Testis (tissue), 2 donors: ENCODE measurements at regions not wholly inside any gene's neighbourhood (a gene's known extent, or its start where the extent isn't known, plus 50 kb on each side); places are given as distances from the start of the nearest gene placed in this dataset.
A peak's percentile ranks its signal among the peaks of the same experiment; 100 is the strongest.

Experiments used
- DNase-seq: peaks from one replicate; pipeline ENCODE4 v3.0.0-alpha.2; 2019
- H3K27ac ChIP-seq, 2 donors: fragments of 200-600 bp; sonication (generic); one replicate each; pipeline ENCODE4 v1.5.1; 2019
- H3K27me3 ChIP-seq: fragments of 200-600 bp; sonication (generic); one replicate; pipeline ENCODE4 v1.5.1; 2019
- H3K36me3 ChIP-seq: fragments of 200-600 bp; sonication (generic); one replicate; pipeline ENCODE4 v1.5.1; 2017; ENCODE audit warnings: low read depth; ENCODE audit errors: missing control alignments
- H3K4me1 ChIP-seq: fragments of 200-600 bp; sonication (generic); one replicate; pipeline ENCODE4 v1.5.1; 2019
- H3K4me3 ChIP-seq, 2 donors: fragments of 200-600 bp; sonication (generic); one replicate each; pipeline ENCODE4 v1.5.1; 2017 to 2019
- H3K9me3 ChIP-seq: fragments of 200-600 bp; sonication (generic); one replicate; pipeline ENCODE4 v1.5.1; 2017
- POLR2A ChIP-seq: fragments of 450-650 bp; IDR thresholded peaks from one replicate; pipeline ENCODE4 v1.6.1; 2017; ENCODE audit warnings: antibody characterized with exemption, mild to moderate bottlenecking, moderate library complexity
- WGBS, 2 donors: methylation state at CpG; one replicate each; pipeline ENCODE4 v1.1.5; 2018; 5-methylcytosine and 5-hydroxymethylcytosine counted together
- intact Hi-C: fragments of 100-400 bp; cut with DNase I; formaldehyde crosslinking; loops from one replicate; pipeline ENCODE4 v1.15.1; 2023; ENCODE audit warnings: low total_unique reads
- TF ChIP-seq, protein P1 (sequence below), 3 experiments: fragments of 450-650 bp in 2 of 3; fragments of 200-600 bp in 1 of 3; sonication (generic) in 1 of 3; IDR thresholded peaks; one replicate each; pipeline ENCODE4 v1.5.1; 2016 to 2019; ENCODE audit warnings: antibody characterized with exemption in 3 of 3, mild to moderate bottlenecking in 2 of 3, moderate library complexity in 1 of 3

DNA sequence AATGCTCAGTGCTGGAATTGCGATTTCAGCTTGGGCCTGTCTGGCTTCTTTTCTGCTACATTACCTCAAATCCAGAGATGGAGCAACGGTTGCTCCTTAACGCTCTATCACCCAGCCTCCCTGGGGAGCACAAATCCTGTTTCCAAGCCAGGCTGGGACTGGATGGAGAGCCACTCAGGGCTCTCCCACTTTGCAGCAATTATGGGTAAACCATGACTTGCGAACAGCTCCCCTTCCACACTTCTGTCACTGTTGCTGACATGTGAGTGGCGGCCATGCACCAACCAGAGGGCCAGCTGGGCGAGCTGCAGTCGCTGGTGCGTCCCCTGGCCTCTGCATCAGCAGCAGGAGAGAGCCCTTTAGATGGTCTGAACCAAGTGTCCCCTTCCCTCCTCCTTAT, 65.1 kb upstream of the RAB4A start:
- WGBS, 2 donors: 89% methylated on average over 8 of the region's 8 CpGs
- Histone ChIP-seq H3K9me3 (no peaks in the 10 kb centered on the region), H3K36me3 (no peaks in the 10 kb centered on the region), H3K4me1 (peaks cover 30% of the 10 kb centered on the region), H3K27me3 (no peaks in the 10 kb centered on the region), H3K4me3 (no peak overlapping the region), H3K27ac (no peak overlapping the region)
- no peak for DNase-seq
- intact Hi-C loops: no loop called here
- TF ChIP-seq, protein P1, sequence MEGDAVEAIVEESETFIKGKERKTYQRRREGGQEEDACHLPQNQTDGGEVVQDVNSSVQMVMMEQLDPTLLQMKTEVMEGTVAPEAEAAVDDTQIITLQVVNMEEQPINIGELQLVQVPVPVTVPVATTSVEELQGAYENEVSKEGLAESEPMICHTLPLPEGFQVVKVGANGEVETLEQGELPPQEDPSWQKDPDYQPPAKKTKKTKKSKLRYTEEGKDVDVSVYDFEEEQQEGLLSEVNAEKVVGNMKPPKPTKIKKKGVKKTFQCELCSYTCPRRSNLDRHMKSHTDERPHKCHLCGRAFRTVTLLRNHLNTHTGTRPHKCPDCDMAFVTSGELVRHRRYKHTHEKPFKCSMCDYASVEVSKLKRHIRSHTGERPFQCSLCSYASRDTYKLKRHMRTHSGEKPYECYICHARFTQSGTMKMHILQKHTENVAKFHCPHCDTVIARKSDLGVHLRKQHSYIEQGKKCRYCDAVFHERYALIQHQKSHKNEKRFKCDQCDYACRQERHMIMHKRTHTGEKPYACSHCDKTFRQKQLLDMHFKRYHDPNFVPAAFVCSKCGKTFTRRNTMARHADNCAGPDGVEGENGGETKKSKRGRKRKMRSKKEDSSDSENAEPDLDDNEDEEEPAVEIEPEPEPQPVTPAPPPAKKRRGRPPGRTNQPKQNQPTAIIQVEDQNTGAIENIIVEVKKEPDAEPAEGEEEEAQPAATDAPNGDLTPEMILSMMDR (IDR thresholded peaks at IDR 0.05): no peak
- TF ChIP-seq POLR2A: no peak

DNA sequence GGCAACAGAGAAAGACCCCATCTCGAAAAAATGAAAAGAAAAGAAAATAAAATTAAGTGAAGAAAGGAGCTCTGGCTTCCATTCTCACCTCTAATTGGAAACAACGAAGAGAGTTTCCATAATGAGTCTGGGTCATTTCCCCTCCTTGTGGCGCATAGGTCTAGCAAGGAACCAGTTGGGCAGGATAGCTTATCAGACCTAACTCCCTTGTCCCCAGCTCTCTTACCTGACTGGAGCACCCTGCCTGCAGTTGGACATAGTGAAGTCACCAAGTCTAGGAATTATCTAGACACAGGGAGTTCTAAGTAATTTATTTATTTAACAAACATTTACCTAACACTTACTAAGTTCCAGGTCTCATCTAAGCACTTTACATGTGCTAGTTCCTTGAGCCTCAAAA, 63.0 kb upstream of the RAB4A start:
- no peaks in the 10 kb centered on the region for H3K36me3 ChIP-seq
- no peak overlapping the region for H3K27ac ChIP-seq
- H3K27me3 ChIP-seq: no peaks in the 10 kb centered on the region
- H3K4me1 ChIP-seq: peaks cover 30% of the 10 kb centered on the region
- intact Hi-C loops: no loop called here
- WGBS, 2 donors: 92 to 93% methylated on average over 3 of the region's 3 CpGs
- H3K4me3 ChIP-seq: no peak overlapping the region
- H3K9me3 ChIP-seq: no peaks in the 10 kb centered on the region
- no peak for TF ChIP-seq POLR2A
- DNase-seq: no peak

DNA sequence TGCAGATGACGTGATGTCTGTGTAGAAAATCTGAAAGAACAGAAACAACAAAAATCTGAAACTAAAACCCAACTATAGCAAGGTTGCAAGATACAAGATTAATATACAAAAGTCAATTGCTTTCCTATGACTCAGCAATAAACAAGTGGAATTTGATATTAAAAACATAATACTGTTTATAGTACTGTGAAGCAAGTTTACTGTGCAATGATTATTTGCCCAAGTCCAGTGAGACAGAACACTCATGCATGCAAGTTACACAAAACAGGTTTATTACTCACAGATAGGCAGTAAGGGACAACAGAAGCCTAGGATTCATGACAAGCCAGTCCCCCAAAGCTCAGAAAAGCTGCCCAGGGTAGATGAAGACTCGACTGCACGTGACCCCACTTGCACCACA, 62.4 kb upstream of the RAB4A start:
- DNase-seq: no peak
- WGBS, 2 donors: 49% methylated on average over 3 of the region's 3 CpGs

DNA sequence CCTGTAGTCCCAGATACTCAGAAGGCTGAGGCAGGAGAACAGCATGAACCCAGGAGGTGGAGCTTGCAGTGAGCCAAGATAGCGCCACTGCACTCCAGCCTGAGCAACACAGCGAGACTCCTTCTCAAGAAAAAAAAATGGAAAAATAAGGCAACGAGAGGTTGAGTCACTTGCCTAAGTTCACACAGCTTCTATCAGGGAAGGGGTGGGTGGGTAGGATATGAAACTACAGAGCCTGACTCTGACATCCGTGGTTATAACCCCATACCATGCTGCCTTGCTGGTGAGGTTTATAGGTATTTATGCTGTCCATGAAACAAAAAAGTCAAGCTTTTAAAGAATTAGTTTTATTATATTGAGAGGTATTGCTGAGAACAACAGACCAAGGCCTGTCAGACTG, 61.5 kb upstream of the RAB4A start:
- Histone ChIP-seq H3K4me3 (no peak overlapping the region), H3K27me3 (no peaks in the 10 kb centered on the region), H3K4me1 (peaks cover 30% of the 10 kb centered on the region), H3K9me3 (no peaks in the 10 kb centered on the region), H3K36me3 (no peaks in the 10 kb centered on the region), H3K27ac (peak overlapping the region in 1 of 2 donors; percentile 53)
- no peak for TF ChIP-seq POLR2A
- TF ChIP-seq, protein P1 (IDR thresholded peaks at IDR 0.05): no peak
- 63 to 66% methylated on average over 4 of the region's 4 CpGs for WGBS, 2 donors
- DNase-seq: no peak
- intact Hi-C loops: no loop called here

More for the DNA sequence above, 62.4 kb upstream of the RAB4A start:
- Histone ChIP-seq H3K9me3 (no peaks in the 10 kb centered on the region), H3K27me3 (no peaks in the 10 kb centered on the region), H3K27ac (peak overlapping the region in 1 of 2 donors; percentile 53), H3K4me1 (peaks cover 30% of the 10 kb centered on the region), H3K36me3 (no peaks in the 10 kb centered on the region), H3K4me3 (no peak overlapping the region)
- intact Hi-C loops: no loop called here
- TF ChIP-seq, protein P1 (IDR thresholded peaks at IDR 0.05): no peak
- no peak for TF ChIP-seq POLR2A

DNA sequence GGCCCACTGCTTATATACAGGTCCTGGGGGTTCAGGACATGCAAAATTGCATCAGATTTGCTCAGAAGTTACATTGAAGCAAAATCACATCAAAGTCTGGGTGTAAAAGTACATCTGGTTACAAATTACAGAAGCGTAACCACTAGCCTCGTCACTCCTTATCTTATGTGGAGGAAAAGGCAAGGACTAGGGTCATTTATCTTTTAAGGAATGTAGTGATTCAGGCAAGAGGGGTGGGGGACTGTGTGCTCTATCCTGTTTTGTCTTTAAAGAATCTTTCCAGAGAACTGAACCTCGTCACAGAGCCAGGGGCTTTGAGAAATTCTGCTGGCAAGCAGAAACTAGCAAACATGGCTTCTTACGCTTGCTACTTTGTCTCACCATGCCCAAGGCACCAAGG, 61.1 kb upstream of the RAB4A start:
- no peaks in the 10 kb centered on the region for H3K9me3 ChIP-seq
- no peak for TF ChIP-seq POLR2A
- TF ChIP-seq, protein P1 (IDR thresholded peaks at IDR 0.05): no peak
- no peaks in the 10 kb centered on the region for H3K36me3 ChIP-seq
- DNase-seq: peak; percentile 53
- intact Hi-C loops: no loop called here
- H3K27me3 ChIP-seq: no peaks in the 10 kb centered on the region
- H3K4me1 ChIP-seq: peaks cover 25% of the 10 kb centered on the region
- no peak overlapping the region for H3K4me3 ChIP-seq
- peak overlapping the region; percentile 29 to 53 for H3K27ac ChIP-seq
- WGBS, 2 donors: 32 to 46% methylated on average over 4 of the region's 4 CpGs
